Skin of body (tissue), 1 donor: ENCODE measurements at regions not wholly inside any gene's neighbourhood (a gene's known extent, or its start where the extent isn't known, plus 50 kb on each side); places are given as distances from the start of the nearest gene placed in this dataset.
"Not testable (repeated sequence)": the region's sequence is repeated elsewhere in the genome, so short reads cannot be mapped to it uniquely, and the experiment has no call there.

ENCODE experiments used
- DNase-seq: peaks from one replicate; lab custom pipeline; 2025; lab: John Stamatoyannopoulos, UW

DNA sequence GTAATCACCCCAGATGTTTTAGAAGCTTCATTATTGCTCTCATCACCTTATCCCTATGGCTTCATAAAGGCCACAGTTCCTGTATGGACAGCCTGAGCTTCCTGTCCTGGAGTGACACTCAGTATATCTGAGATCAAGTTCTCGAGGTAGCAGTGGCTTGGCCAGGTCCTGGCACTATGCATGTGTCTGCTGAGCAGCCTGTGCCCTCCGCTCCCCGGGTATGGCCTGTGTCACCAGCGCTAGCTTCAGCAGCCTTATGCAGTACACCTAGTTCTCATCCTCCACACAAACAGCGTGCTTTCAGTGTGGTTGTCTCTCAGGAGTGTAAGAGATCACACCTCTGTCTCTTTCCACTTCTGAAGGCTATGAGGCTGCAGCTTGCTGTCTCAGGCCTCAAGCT is 514.7 kb downstream of the DIRAS2 start:
- DNase-seq: no peak

GRCh38 chr9:90128587-90129190 is 513.9 kb downstream of the DIRAS2 start:
- DNase-seq: no peak

DNA sequence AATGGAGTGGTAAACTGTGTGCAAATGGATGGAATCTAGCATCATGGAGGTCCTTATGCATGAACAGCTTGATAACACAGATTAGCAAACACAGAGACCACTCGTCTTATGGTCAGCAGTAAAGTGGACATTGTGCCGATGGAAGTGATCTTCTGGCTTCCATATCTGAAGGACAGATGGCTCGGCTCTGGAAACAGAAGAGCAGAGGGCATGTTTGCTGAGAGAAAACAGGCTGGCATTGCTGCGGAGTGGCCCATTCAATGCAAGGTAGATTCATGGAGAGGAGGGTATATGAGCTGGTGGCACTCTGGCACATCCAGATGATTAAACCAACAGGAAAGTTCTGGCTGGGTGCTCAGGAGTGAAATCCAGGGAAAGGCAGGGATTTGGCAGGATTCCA is 513.2 kb downstream of the DIRAS2 start:
- no peak for DNase-seq

- no peak for DNase-seq
Measured at GRCh38 chr9:90131568-90131967, 511.1 kb downstream of the DIRAS2 start.

DNA sequence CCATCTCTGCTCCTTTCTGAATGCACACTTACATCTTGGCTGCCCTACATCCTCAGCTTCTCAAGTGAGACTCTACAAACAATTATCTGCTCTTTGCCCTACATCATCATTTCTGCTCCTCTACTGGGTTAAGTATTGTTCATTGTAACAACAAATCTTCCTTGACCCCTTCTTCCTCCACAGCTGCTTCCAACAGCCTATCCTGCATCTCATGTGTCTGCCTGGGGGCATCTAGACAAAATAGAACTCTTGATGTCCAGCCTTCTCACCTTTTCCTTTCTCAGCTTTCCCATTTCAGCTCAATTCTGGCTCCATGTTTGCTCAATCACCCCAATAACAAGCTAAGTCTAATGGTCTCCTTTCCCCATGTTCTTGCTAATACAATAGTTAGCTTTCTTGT is 509.8 kb downstream of the DIRAS2 start:
- DNase-seq: no peak

GRCh38 chr9:90137801-90138200 is 504.8 kb downstream of the DIRAS2 start:
- DNase-seq: no peak

GRCh38 chr9:90140131-90140818 is 502.3 kb downstream of the DIRAS2 start:
- DNase-seq: no peak

DNA sequence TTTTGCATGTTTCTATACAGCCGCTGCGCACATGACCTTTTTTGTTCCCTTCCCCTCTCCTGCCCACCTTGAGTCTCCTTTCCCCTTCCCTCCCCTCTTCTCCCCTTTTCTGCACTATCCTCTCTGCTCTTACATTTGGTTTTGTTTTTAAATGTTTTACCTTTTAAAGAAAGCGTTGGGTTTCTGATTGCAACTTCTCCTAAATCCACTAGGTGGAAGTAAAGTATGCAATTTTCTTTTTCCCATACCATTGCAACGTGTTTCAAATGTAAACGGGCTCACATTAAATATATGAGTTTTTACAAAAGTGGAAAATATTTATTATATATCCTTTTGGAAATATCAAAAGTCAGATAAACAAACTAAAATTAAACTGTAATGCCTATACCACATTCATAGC is 500.9 kb downstream of the DIRAS2 start:
- no peak for DNase-seq

DNA sequence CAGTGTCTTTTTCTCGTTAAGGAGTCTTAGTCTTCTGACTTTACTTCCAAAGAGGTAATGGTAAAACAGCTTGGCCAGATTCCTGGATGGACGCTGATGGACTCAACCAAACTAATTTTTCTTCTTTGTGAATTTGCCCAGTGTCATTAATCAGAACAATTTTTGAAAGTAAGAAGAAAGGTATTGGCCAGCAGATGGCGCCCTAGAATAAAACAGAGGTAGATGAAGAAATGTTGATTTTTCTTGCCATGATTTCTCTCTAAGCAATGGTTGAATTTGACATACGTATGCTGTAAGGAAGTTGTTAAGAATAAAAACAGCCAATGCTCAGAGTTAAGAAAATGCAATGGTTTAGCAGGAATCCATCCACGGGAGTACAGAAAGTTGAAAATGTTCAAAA is 500.0 kb downstream of the DIRAS2 start:
- peak; percentile 1 for DNase-seq

DNA sequence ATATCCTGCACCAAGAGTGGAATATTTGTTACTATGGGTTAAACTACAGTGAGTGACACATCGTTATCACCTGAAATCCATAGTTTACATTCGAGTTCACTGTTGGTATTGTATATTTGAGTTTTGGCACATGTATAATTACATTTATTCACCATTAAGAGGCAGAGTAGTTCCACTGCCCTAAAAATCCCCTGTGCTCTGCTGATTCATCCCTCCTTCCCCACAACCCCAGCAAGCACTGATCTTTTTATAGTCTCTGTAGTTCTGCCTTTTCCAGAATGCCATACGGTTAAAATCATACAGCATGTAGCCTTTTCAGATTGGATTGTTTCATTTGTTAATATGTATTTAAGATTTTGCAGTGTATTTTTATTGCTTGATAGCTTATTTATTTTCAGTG is 495.2 kb downstream of the DIRAS2 start:
- no peak for DNase-seq

DNA sequence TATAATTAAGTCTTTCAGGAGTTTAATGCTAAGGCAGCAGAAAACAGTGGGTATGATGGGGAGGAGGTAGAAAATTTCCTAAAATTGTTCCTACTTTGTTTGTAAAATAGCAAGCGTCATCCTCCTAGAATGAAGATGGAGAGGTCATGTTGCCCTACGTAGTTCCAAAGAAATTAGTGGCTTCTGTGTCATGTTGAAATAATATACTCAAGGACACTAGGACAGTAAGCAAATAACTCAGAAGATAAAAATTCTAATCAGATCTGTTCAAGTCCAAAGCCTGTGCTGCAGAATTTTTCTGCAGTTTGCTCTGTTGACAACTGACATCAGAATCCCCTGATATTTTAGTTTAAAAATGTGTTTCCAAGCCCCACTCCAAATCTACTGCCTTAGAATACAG is 486.3 kb downstream of the DIRAS2 start:
- DNase-seq: no peak

GRCh38 chr9:90162326-90162725 is 480.3 kb downstream of the DIRAS2 start:
- DNase-seq: no peak

- DNase-seq: no peak
Measured at GRCh38 chr9:90162819-90163218, 479.8 kb downstream of the DIRAS2 start.

DNA sequence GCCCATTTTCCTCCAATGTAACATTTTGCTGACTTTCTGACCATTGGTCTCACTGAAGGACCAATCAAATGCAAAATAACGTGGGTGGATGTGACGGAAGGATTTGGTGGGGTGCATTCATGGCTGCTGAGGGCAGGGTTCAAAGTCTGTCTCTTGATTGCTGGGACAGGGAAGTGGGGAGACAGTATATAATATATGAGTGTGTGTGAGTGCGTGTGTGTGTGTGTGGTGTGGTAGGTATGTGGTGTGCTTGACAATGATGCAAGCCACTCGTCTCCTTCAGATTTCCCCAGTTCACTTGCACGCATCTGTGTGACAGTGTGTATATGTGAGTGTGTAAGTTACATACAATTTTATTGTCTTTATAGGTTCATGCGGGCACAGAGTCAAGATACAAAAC is 477.3 kb downstream of the DIRAS2 start:
- no peak for DNase-seq

GRCh38 chr9:90166374-90166773 is 476.2 kb downstream of the DIRAS2 start:
- DNase-seq: not testable (repeated sequence)

DNA sequence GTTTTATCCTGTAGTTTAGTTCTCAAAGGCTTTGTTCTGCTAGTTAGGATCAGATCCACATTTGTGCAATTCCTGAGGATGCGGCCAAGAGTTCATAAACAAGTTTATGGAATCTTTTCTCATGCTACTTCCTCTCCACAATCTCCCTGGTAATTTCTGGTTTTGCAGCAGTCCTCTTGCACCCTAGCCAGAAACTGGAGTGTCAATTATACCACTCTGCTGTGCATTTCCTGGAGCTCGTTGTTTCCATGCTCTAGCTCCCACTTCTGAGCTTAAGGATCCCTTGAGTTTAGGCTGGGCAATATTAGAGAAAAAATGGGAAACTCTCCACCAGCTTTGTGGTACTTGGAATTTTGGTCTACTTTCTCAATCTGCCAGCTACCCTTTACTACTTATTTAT is 474.7 kb downstream of the DIRAS2 start:
- DNase-seq: no peak

DNA sequence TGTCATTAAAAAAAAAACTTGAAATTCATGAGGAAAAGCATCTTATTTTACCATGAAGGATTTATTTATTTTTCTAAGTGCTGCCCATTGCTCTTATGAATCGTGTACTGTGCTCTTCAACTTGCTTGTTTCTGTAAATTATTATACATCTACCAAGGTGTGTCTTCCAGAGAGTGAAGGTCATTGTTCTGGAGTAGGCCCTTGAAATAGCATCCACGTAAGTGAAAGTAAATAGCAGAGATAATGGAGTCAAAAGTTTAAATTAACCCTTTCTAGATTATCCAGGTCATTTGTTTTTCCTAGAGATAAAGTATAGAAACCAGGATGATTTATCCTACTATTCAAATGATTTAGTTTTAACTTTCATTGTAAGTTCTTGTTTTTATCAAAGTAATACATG is 473.1 kb downstream of the DIRAS2 start:
- DNase-seq: no peak

- not testable (repeated sequence) for DNase-seq
Measured at GRCh38 chr9:90173935-90174334, 468.7 kb downstream of the DIRAS2 start.

GRCh38 chr9:90174346-90174745 is 468.3 kb downstream of the DIRAS2 start:
- not testable (repeated sequence) for DNase-seq

GRCh38 chr9:90175257-90175656 is 467.4 kb downstream of the DIRAS2 start:
- DNase-seq: no peak

DNA sequence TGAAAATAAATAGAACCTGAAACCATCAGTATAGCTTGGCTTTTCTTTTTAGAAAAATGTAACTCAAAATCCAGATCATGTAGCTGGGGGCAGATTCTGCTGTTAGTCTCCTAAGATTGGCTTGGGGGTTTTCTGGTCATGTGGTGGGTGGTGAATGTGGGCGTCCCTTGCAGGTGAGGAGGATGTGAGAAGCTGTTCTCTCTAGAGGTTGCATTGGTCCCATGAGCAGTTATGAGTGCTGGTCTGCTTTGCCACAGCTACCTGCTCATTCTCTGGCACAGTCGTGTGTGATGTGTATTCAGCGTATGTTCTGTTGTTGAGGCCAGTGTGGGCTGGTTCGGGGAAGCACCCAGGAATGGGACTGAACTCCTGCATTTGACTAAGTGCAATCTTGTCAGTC is 466.8 kb downstream of the DIRAS2 start:
- no peak for DNase-seq

DNA sequence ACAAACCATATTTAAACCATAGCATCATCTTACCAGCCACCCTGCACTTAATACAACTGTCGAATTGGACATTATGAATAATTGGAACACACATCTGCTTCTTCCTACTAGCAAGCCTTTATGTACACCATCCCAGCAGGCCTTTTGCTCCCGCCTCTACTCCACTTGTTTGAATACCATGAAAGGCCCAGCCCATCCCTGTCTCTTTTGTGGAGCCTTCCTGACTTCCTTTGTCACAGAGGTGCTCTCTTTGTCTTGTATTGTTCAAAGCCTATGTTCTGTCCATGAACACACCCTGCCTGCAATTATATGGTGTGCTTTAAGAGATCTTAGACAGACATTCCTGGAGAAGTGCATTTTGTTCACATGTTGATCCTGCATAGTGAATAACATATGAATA is 465.7 kb downstream of the DIRAS2 start:
- DNase-seq: no peak

GRCh38 chr9:90180381-90180780 is 462.2 kb downstream of the DIRAS2 start:
- no peak for DNase-seq

DNA sequence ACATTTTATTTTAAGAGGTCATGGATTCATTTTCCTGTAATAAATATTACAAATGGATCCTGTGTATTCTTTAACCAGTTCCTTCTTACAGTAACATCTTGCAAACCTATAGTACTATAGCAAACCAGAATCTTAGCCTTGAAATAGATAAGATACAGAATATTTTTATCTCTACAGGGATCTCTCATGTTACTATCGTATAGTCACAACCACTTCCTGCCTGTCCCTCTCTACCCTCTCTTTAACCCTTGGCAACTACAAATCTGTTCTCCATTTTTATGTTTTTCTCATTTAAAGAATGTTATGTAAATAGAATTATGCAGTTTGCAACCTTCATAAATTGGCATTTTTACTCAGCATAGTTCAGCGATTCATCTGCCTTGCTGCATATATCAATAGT is 454.0 kb downstream of the DIRAS2 start:
- no peak for DNase-seq
